D721Med (cell line): ENCODE measurements at regions not wholly inside any gene's neighbourhood (a gene's known extent, or its start where the extent isn't known, plus 50 kb on each side); places are given as distances from the start of the nearest gene placed in this dataset.
"Not testable (repeated sequence)": the region's sequence is repeated elsewhere in the genome, so short reads cannot be mapped to it uniquely, and the experiment has no call there.

Source experiments
- DNase-seq: peaks from one replicate; pipeline ENCODE4 v3.0.0; 2011; ENCODE audit warnings: low spot score; ENCODE audit not compliant: insufficient read length
- FAIRE-seq: peaks from 2 replicates; lab custom pipeline; 2011; peaks lifted over from hg19 to GRCh38; lab: Jason Lieb, UNC
- CTCF ChIP-seq: IDR thresholded peaks from 2 replicates; pipeline ENCODE4 v1.5.1; 2012; ENCODE audit warnings: mild to moderate bottlenecking, control low read depth; ENCODE audit not compliant: insufficient read depth; ENCODE audit errors: missing control alignments

- TF ChIP-seq CTCF = no peak
- no peak for FAIRE-seq
Measured at GRCh38 chr6:6091608-6092002, 84.9 kb upstream of the NRN1 start.

GRCh38 chr6:6090861-6091607 lies 84.3 kb upstream of the NRN1 start:
- no peak for DNase-seq
- no peak for FAIRE-seq
- no peak for TF ChIP-seq CTCF

More at GRCh38 chr6:6091608-6092002, 84.9 kb upstream of the NRN1 start:
- DNase-seq = no peak

- DNase-seq (no peak), FAIRE-seq (no peak)
- TF ChIP-seq CTCF = no peak
Measured at GRCh38 chr6:6085928-6086668, 79.4 kb upstream of the NRN1 start.

- TF ChIP-seq CTCF = no peak
- no peak for FAIRE-seq
- DNase-seq = no peak
Measured at GRCh38 chr6:6080975-6081374, 74.2 kb upstream of the NRN1 start.

- TF ChIP-seq CTCF = no peak
- DNase-seq = no peak
- no peak for FAIRE-seq
Measured at GRCh38 chr6:6074190-6074589, 67.5 kb upstream of the NRN1 start.

- FAIRE-seq, DNase-seq: not testable (repeated sequence)
Measured at GRCh38 chr6:6068157-6068556, 61.4 kb upstream of the NRN1 start.

- FAIRE-seq (no peak), DNase-seq (no peak)
- no peak for TF ChIP-seq CTCF
Measured at GRCh38 chr6:6058054-6058444, 51.3 kb upstream of the NRN1 start.
